ENCODE measurements at regions not wholly inside any gene's neighbourhood (a gene's known extent, or its start where the extent isn't known, plus 50 kb on each side); places are given as distances from the start of the nearest gene placed in this dataset.

DNA sequence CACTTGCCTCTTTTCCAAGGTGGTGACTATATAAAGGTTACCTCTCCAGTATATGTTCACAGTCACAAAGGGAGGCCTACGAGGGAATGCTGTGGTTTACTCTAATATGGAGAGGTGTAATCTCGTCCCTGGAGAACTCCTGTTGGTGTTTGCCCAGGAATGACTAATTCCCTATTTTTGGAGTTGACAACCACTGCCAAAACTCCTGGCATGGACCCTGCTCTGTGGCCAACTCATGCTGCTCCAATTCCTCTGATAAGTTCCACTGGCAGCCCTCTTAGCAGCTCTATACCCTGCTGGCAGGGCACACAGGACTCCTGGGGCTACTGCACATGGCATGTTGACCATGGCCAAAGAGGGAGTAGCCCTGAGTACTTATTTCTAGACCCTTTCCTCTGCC is 418.7 kb upstream of the ANO5 start:
- BruUV-seq (replicated peaks): no TSS peak
- H3K36me3 ChIP-seq (ENCODE audit: control insufficient read depth in 2 of 2, extremely low read depth in 1 of 2, insufficient read depth in 2 of 2, low read length in 2 of 2): no peaks in the 10 kb centered on the region
- ChIA-PET CTCF (no interaction called here), POLR2A (interaction anchor here (0.6 kb wide), 1 partner anchor 1515 kb away, joined by 7 read pairs; no protein-coding TSS in a partner anchor)
- no peaks in the 10 kb centered on the region for H3K27me3 ChIP-seq (ENCODE audit: control insufficient read depth in 2 of 2, insufficient read depth in 2 of 2, low read length in 2 of 2)
- no peak overlapping the region for H3K4me3 ChIP-seq (replicated peaks in 1 of 3; ENCODE audit: insufficient read depth in 1 of 3, low read depth in 1 of 3, low read length in 3 of 3)
- no peaks in the 10 kb centered on the region for H4K20me1 ChIP-seq (replicated peaks; ENCODE audit: control insufficient read depth, extremely low read depth, insufficient read depth, low read length)
- H3K79me2 ChIP-seq (ENCODE audit: control insufficient read depth, insufficient read depth, low read length): no peaks in the 10 kb centered on the region
- H3K27ac ChIP-seq (ENCODE audit: insufficient read depth, low read depth, low read length): no peak overlapping the region
- no peak overlapping the region for H3K4me2 ChIP-seq (ENCODE audit: insufficient read depth, low read length)
- H3K9me3 ChIP-seq (replicated peaks; ENCODE audit: control insufficient read depth, insufficient read depth, low read length): peaks cover 6% of the 10 kb centered on the region
- no peak for DNase-seq (ENCODE audit: low read depth, low spot score)
- no peaks in the 10 kb centered on the region for H3K9me1 ChIP-seq (replicated peaks; ENCODE audit: control insufficient read depth, extremely low read depth, insufficient read depth, low read length)
- FAIRE-seq: no peak
- H2AFZ ChIP-seq (ENCODE audit: low read depth, low read length): no peak overlapping the region
- TF ChIP-seq, protein P1, sequence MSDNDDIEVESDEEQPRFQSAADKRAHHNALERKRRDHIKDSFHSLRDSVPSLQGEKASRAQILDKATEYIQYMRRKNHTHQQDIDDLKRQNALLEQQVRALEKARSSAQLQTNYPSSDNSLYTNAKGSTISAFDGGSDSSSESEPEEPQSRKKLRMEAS (IDR thresholded peaks at IDR 0.05; ENCODE audit: insufficient read depth, insufficient read length): no peak
- TF ChIP-seq FOS (IDR thresholded peaks at IDR 0.05; ENCODE audit: borderline replicate concordance, insufficient read depth, low read length) (no peak), POLR2AphosphoS5 (IDR thresholded peaks at IDR 0.05; ENCODE audit: insufficient read depth, low read depth, low read length) (no peak), EZH2 (IDR thresholded peaks at IDR 0.05; ENCODE audit: borderline replicate concordance, low read depth, low read length, severe bottlenecking) (no peak), JUN (IDR thresholded peaks at IDR 0.05; ENCODE audit: borderline replicate concordance, insufficient read depth, insufficient read length, low read depth) (no peak), MYC (IDR thresholded peaks at IDR 0.05; ENCODE audit: low read depth, low read length) (no peak), POLR2A (IDR thresholded peaks at IDR 0.05; ENCODE audit: low read depth, low read length) (no peak), GATA2 (IDR thresholded peaks at IDR 0.05; ENCODE audit: insufficient read depth, insufficient read length, low read depth, low read length) (no peak)
- TF ChIP-seq, protein P2, sequence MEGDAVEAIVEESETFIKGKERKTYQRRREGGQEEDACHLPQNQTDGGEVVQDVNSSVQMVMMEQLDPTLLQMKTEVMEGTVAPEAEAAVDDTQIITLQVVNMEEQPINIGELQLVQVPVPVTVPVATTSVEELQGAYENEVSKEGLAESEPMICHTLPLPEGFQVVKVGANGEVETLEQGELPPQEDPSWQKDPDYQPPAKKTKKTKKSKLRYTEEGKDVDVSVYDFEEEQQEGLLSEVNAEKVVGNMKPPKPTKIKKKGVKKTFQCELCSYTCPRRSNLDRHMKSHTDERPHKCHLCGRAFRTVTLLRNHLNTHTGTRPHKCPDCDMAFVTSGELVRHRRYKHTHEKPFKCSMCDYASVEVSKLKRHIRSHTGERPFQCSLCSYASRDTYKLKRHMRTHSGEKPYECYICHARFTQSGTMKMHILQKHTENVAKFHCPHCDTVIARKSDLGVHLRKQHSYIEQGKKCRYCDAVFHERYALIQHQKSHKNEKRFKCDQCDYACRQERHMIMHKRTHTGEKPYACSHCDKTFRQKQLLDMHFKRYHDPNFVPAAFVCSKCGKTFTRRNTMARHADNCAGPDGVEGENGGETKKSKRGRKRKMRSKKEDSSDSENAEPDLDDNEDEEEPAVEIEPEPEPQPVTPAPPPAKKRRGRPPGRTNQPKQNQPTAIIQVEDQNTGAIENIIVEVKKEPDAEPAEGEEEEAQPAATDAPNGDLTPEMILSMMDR (IDR thresholded peaks at IDR 0.05; ENCODE audit: extremely low read depth in 1 of 2, insufficient read depth in 1 of 2, low read depth in 1 of 2, low read length in 2 of 2): no peak
- intact Hi-C loops (cut with micrococcal nuclease) (no loop called here), dilution Hi-C loops (cut with MboI; ENCODE audit: extremely low pct_ligation_motif_present, low sequenced_read_pairs) (no loop called here)
- no peak overlapping the region for H3K9ac ChIP-seq (replicated peaks; ENCODE audit: extremely low read depth, insufficient read depth, low read length)
- H3K4me1 ChIP-seq (ENCODE audit: control insufficient read depth, extremely low read depth, insufficient read depth, low read length): no peaks in the 10 kb centered on the region

All from endothelial cell of umbilical vein (primary cell).